Small intestine (tissue), 7 donors: ENCODE measurements at regions not wholly inside any gene's neighbourhood (a gene's known extent, or its start where the extent isn't known, plus 50 kb on each side); places are given as distances from the start of the nearest gene placed in this dataset.

ENCODE experiments used
- DNase-seq, 2 donors: peaks; one replicate each; pipeline versions ENCODE4 v3.0.0 to v3.0.0-alpha.2; 2013
- FAIRE-seq: peaks from 2 replicates; lab custom pipeline; 2012; peaks lifted over from hg19 to GRCh38; lab: Jason Lieb, UNC
- H3K27ac ChIP-seq, 3 donors: one replicate each; pipeline ENCODE4 v1.5.1; 2013; ENCODE audit warnings: low read length in 2 of 3, mild to moderate bottlenecking in 2 of 3, control low read depth in 1 of 3, inconsistent platforms in 1 of 3, low read depth in 1 of 3, moderate library complexity in 1 of 3
- H3K27me3 ChIP-seq, 3 donors: one replicate each; pipeline ENCODE4 v1.6.1; 2013; ENCODE audit warnings: low read length in 3 of 3, inconsistent platforms in 1 of 3; ENCODE audit not compliant: control insufficient read depth in 3 of 3, insufficient read depth in 3 of 3
- H3K36me3 ChIP-seq, 3 donors: one replicate each; pipeline ENCODE4 v1.6.1; 2013; ENCODE audit warnings: low read length in 3 of 3, inconsistent platforms in 1 of 3, low read depth in 1 of 3, mild to moderate bottlenecking in 1 of 3, moderate library complexity in 1 of 3; ENCODE audit not compliant: control insufficient read depth in 3 of 3, insufficient read depth in 2 of 3
- H3K4me1 ChIP-seq, 3 donors: one replicate each; pipeline ENCODE4 v1.6.1; 2013; ENCODE audit warnings: low read length in 2 of 3, inconsistent platforms in 1 of 3, low read depth in 1 of 3, mild to moderate bottlenecking in 1 of 3, moderate library complexity in 1 of 3; ENCODE audit not compliant: control insufficient read depth in 3 of 3, insufficient read depth in 2 of 3
- H3K4me3 ChIP-seq, 3 donors: one replicate each; pipeline ENCODE4 v1.5.1; 2013; ENCODE audit warnings: low read length in 3 of 3, control low read depth in 1 of 3, inconsistent platforms in 1 of 3, low read depth in 1 of 3, mild to moderate bottlenecking in 1 of 3, moderate library complexity in 1 of 3
- H3K9me3 ChIP-seq, 2 donors: one replicate each; pipeline ENCODE4 v1.6.1; 2013; ENCODE audit warnings: low read depth in 1 of 2, low read length in 1 of 2; ENCODE audit not compliant: control insufficient read depth in 2 of 2, insufficient read depth in 1 of 2
- WGBS, 3 donors: extraction: QIAGEN DNeasy Blood & Tissue Kit; methylation state at CpG; one replicate each; pipeline ENCODE4 v1.1.7; 2013; 5-methylcytosine and 5-hydroxymethylcytosine counted together
- donor health status: healthy with polysubstance abuse.
- donor health status: control.
- donor health status: control.
- donor health status: Bipolar disorder and iron deficiency.
- donor health status: healthy.

DNA sequence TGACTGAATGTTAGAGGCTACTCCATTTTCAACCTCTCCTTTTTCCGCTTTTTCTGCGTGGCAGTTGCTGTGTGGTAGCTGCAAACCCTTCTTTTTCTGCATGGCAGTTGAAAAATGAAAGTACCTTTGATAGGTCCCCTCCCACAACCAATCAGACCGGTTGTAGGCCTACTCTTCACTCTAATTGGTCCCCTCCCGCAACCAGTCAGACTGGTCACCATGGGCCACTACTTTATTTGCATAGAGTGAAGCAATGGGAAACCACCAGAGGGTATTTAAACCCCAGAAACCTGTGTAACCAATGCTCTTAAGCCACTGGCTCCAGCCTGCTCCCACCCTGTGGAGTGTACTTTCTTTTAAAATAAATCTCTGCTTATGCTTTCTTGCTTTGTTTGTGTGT, 877.8 kb downstream of the FAM133A start:
- H3K4me1 ChIP-seq = no peaks in the 10 kb centered on the region
- H3K36me3 ChIP-seq = no peaks in the 10 kb centered on the region
- no peaks in the 10 kb centered on the region for H3K27me3 ChIP-seq
- 80 to 86% (median 84%) methylated on average over 4 of the region's 4 CpGs for WGBS, 3 donors
- peaks cover 0 to 8% of the 10 kb centered on the region in 2 donors for H3K9me3 ChIP-seq
- DNase-seq = no peak
- no peak overlapping the region for H3K4me3 ChIP-seq
- H3K27ac ChIP-seq = no peak overlapping the region
- no peak for FAIRE-seq

DNA sequence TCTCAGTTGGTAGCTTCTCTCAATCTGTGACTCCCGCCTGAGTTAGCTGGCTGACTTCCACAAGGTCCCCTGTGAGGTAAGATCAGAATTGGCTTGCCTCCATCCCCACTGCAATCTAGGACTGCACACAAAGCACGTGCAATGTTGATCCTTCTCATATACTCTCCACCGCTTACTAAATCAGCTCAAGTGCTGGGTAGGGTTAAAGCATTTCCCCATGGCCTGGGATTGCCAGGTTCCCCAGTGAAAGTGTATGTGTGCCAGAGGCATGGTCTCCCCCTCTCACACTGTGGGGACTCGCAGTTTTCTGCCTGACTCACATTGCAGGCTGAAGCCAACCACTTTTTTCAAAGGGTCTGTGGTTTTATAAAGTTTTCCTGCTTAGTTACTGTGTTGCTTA, 886.9 kb downstream of the FAM133A start:
- FAIRE-seq (no peak), DNase-seq (no peak)
- no peak overlapping the region for H3K4me3 ChIP-seq
- no peaks in the 10 kb centered on the region for H3K27me3 ChIP-seq
- H3K27ac ChIP-seq = no peak overlapping the region
- H3K36me3 ChIP-seq = no peaks in the 10 kb centered on the region
- H3K9me3 ChIP-seq = no peaks in the 10 kb centered on the region
- WGBS, 3 donors = 64% methylated on average over 4 of the region's 4 CpGs
- no peaks in the 10 kb centered on the region for H3K4me1 ChIP-seq

DNA sequence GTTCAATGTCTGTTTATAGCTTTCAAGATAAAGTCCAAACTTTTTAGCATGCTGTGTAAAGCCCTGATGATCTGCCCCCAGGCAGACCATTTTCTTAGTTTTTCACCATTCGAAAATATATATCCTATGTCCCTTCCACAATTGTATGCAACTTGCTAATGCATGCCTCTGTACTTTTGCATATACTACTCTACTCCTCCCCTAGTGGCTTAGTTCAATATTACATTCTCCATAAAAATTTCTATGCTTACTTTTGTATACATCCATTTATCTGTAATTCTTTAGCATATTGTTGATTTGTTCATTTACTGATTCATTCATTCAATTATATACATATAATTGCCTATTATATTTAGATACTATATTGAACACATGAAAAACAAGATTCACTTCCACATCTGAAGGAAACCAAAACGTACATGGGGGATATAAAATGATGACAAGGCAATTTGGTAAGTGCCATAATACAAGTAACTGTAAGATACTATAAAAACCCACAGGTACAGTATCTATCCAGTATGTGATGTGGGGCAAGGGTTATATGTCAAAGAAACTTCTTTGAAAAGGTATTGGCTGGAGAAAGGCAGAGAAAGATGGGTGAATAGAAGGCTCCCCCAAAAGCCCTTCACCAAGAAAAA, 902.5 kb downstream of the FAM133A start:
- Histone ChIP-seq H3K4me1 (no peaks in the 10 kb centered on the region), H3K27ac (no peak overlapping the region), H3K36me3 (no peaks in the 10 kb centered on the region), H3K9me3 (peaks cover 0 to 5% of the 10 kb centered on the region in 2 donors), H3K27me3 (no peaks in the 10 kb centered on the region), H3K4me3 (no peak overlapping the region)
- 34 to 44% (median 44%) methylated on average over 2 of the region's 2 CpGs for WGBS, 3 donors
- FAIRE-seq (no peak), DNase-seq (no peak)

DNA sequence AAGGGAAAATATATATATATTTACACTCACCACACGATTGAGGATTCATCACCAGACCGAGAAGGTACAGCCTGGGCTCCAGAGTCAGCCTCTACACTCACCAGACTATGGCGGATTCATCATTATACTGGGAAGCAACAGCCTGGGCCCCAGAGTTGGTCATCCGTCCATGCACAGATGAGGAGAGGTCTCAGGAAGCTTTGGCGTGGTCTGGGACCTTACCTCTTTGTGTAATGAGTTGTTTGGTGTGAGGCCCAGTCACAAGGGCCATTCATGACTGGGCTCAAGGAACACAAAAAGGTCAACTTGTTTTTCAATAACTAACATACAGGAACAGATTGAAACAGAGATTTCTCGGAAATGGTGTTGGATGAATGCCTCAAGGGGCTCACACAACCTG, 926.1 kb downstream of the FAM133A start:
- DNase-seq (no peak), FAIRE-seq (no peak)
- H3K9me3 ChIP-seq = no peaks in the 10 kb centered on the region
- H3K4me1 ChIP-seq = no peaks in the 10 kb centered on the region
- H3K36me3 ChIP-seq = no peaks in the 10 kb centered on the region
- H3K4me3 ChIP-seq = no peak overlapping the region
- 71 to 84% (median 81%) methylated on average over 6 of the region's 6 CpGs for WGBS, 3 donors
- H3K27me3 ChIP-seq = no peaks in the 10 kb centered on the region
- no peak overlapping the region for H3K27ac ChIP-seq

DNA sequence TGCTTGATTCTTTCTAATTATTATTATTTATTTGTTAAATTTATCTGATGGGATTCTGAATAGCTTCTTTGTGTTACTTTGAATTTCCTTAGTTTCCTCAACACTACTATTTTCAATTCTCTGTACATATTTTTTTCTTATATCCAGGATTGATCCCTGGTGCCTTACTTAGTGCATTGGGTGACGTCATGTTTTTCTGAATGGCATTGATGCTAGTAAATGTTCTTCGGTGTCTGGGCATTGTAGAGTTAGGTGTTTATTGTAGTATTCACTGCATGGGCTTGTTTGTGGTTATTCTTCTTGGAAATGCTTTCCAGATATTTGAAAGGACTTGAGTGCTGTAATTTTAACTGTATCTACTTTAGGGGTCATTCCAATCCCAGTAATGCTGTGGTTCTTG, 938.1 kb downstream of the FAM133A start:
- Histone ChIP-seq H3K9me3 (no peaks in the 10 kb centered on the region), H3K4me3 (no peak overlapping the region), H3K36me3 (no peaks in the 10 kb centered on the region), H3K4me1 (no peaks in the 10 kb centered on the region), H3K27ac (no peak overlapping the region), H3K27me3 (no peaks in the 10 kb centered on the region)
- WGBS, 3 donors = 82 to 95% (median 89%) methylated on average over 2 of the region's 2 CpGs
- DNase-seq (no peak), FAIRE-seq (no peak)

DNA sequence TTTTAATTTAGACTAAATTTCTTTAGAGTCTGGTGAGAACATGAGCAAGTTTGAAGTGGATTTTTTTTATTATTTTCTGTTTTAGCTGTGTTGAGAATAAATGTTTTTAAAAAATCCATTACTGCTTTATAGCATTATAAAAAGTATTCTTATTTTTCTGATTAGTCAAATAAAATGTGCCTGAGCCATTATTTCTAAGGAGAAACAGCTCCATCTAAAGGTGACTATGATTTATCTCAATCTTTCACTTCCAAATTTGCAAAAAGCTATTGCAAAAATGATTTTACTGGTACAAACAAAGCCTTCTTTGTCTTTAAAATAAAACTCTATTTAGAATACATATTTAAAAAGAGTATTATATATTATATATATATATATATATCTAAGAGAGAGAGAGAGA, 959.2 kb downstream of the FAM133A start:
- Histone ChIP-seq H3K9me3 (peaks cover 0 to 7% of the 10 kb centered on the region in 2 donors), H3K27ac (no peak overlapping the region), H3K36me3 (no peaks in the 10 kb centered on the region), H3K27me3 (no peaks in the 10 kb centered on the region), H3K4me3 (no peak overlapping the region), H3K4me1 (no peaks in the 10 kb centered on the region)
- FAIRE-seq (no peak), DNase-seq (peak in 1 of 2 donors; percentile 1)

DNA sequence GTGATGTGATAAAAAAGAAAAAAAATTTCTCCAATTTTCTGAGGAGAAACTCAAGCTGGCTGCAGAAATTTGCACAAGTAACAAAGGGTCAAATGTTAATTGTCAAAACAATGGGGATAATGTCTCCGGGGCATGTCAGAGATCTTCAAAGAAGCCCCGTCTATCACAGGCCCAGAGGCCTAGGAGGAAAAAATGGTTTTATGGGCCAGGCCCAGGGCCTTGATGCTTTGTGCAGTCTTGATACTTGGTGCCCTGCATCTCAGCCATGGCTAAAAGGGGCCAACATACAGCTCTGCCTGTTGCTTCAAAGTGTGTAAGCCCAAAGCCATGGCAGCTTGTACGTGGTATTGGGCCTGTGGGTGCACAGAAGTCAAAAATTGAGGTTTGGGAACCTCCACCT, 961.0 kb downstream of the FAM133A start:
- DNase-seq (no peak), FAIRE-seq (no peak)
- Histone ChIP-seq H3K27ac (no peak overlapping the region), H3K36me3 (no peaks in the 10 kb centered on the region), H3K9me3 (peaks cover 0 to 7% of the 10 kb centered on the region in 2 donors), H3K4me3 (no peak overlapping the region), H3K4me1 (no peaks in the 10 kb centered on the region), H3K27me3 (no peaks in the 10 kb centered on the region)
- WGBS, 3 donors = 74 to 84% (median 84%) methylated on average over 3 of the region's 3 CpGs

DNA sequence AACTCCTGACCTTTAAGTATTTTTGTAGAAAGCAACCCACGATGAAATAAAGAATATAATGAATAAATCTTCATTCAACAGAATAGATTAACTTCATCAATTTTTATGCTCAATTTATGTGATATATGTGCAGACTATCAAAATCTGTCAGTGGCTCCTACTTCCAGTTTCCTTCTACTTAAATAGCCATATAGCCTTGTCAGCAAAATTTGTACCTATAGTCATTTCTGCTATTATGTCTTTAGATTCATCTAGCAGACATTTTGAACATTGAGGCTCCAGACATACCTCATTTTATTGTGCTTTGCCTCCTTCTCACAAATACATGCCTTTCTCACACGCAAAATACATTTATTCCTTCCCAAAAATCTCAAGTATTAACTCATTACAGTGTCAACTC, 971.7 kb downstream of the FAM133A start:
- Histone ChIP-seq H3K27ac (no peak overlapping the region), H3K4me3 (no peak overlapping the region), H3K9me3 (no peaks in the 10 kb centered on the region), H3K4me1 (no peaks in the 10 kb centered on the region), H3K36me3 (no peaks in the 10 kb centered on the region), H3K27me3 (no peaks in the 10 kb centered on the region)
- no peak for DNase-seq
- WGBS, 3 donors = 76 to 84% (median 83%) methylated on average over 2 of the region's 2 CpGs
- no peak for FAIRE-seq

DNA sequence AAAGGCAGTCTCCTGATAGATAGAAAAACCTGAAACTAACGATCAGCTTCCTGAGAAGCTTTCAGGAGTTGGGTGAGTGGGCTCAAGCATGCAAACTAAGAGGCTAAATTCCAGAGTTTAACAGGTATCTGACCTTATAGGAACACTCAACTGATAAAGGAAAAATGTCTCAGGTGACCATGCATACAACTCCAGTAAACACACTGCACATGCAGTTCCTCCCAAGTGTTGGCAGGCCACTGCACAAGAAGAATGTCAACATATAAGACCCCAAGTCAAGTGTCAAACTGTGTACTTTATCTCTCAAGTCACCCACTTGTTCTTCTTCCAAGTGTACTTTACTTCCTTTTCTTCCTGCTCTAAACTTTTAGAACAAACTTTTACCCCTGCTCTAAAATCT, 981.2 kb downstream of the FAM133A start:
- peak in 1 of 2 donors; percentile 2 for DNase-seq
- Histone ChIP-seq H3K4me3 (no peak overlapping the region), H3K36me3 (no peaks in the 10 kb centered on the region), H3K27ac (no peak overlapping the region), H3K4me1 (no peaks in the 10 kb centered on the region), H3K9me3 (peaks cover 0 to 12% of the 10 kb centered on the region in 2 donors), H3K27me3 (no peaks in the 10 kb centered on the region)
- FAIRE-seq = no peak
- 25 to 39% (median 33%) methylated on average over 1 of the region's 1 CpG for WGBS, 3 donors
